Activated CD4-positive, alpha-beta T cell treated with anti-CD3 and anti-CD28 coated beads, Interleukin-2, amount 50 U/mL, for 16 hours (primary cell): ENCODE measurements at regions not wholly inside any gene's neighbourhood (a gene's known extent, or its start where the extent isn't known, plus 50 kb on each side); places are given as distances from the start of the nearest gene placed in this dataset.

Experiments
- DNase-seq: peaks from one replicate; pipeline ENCODE4 v3.0.0-alpha.2; 2020

DNA sequence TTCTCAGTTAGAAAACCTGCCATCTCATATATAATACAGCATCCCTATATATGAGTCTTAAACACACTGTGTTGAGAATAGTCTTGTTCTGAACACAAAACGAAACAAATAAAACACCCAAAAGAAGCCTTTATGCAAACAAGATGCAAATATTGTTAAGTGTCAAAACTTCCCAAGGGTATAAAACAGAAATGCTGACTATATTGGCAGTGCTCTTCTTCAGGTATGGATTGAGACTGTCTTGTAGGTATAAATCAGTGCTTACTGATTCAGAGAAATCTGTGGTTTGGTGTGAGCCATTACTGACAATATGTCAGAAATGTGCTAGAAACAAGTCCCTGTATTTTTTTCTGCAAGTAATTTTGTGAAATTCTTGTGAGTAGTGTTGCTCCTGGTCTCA lies 82.8 kb upstream of the CTSO start:
- no peak for DNase-seq

DNA sequence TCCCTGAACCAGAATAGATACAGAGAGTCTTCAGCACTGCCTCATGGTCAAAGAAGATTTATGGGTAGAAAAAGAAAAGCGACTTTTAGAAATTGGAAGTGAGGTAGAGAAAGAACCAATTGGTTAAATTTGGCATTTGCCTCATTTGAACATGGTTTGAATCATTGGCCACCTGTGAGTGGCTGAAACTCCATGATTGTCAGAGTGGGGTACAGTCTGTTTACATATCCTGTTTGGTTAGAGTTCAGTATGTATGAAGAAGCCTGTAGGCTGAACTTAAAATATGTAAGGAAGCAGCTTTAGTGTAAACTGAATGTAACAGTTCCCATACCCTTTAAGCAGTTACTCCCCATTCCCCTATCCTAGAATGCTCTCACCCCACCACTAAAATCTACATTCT lies 76.0 kb upstream of the CTSO start:
- no peak for DNase-seq

DNA sequence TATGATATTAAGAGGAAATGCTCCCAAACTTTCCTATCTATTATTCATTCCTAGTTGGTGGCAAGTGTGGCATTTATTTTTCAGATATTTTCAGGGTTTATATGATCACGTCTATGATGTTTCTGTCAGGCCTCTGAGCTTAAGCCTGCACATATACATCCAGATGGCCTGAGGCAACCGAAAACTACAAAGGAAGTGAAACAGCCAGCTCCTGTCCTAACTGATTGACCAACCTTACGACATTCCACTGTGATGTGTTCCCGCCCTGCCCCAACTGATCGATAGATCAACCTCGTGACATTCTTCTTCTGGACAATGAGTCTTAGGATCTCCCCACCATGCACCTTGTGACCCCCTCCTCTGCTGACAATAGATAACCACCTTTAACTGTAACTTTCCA lies 67.6 kb upstream of the CTSO start:
- no peak for DNase-seq

DNA sequence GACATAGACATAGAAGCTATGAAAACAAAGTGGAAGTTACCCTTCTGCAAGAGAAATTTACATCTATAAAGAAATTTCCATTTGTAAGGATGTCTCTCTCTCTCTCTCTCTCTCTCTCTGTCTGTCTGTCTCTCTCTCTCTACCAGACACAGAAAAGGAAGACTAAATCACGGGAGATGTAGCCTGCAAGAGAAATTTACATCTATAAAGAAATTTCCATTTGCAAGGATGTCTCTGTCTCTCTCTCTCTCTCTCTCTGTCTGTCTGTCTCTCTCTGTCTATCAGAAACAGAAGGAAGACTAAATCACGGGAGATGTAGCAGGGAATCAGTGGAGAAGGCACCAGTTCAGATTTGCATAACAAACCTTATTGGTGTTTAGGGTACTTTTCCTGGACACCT lies 65.6 kb upstream of the CTSO start:
- DNase-seq: no peak

DNA sequence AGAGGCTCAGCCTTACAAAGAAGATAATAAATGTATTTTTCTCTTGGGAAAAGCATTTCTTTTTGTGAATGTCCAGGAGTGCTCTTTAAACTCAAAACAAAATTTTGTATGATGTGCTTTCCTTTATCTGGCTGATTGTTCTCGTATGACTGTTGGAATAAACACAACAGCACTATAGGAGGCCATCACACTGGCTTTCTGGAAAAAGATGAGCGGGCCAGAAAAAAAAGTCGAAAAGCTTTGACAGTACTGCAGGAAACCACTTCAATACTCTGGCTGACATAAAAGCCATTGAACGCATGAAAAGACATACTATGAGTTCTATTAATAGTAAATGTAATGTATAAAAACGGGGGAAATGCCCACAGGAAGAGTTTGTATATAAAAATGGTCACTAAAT lies 64.7 kb upstream of the CTSO start:
- no peak for DNase-seq

DNA sequence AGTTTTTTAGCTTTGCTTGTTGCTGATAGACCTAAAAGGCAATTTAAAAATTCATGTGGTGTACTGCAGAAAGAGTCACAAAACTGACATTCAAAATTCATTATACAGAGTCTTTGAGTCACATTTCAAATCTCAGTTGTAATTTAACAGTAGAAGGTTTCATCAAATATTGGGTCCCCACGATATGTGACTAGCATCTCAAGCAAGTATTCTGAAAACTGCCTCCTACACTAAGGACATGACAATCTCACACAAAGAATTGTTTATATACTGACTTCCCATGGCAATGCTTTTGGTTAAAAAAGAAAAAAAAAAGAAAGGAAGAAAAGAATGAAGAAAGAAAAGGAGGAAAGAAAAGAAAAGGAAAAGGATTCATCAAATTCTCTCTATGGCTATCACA lies 62.1 kb upstream of the CTSO start:
- DNase-seq: no peak

DNA sequence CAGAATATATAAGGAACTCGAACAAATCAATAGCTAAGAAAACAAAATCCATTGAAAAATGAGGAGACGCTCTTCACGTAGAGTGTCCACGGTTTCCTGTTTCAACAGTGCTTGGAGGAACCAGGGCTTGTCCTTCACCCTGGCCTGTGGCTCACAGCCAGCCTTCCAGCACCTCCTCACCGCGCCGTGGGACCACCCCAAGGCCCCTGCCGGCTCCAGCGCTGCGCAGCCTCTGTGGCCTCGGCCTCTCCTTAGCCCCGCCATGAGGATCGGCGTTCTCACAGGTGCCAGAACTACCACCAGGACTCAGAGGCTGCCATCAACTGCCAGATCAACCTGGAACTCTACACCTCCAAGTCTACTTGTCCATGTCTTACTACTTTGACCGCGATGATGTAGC lies 52.5 kb upstream of the CTSO start:
- DNase-seq: no peak
